LNCaP clone FGC (cell line): ENCODE measurements at regions not wholly inside any gene's neighbourhood (a gene's known extent, or its start where the extent isn't known, plus 50 kb on each side); places are given as distances from the start of the nearest gene placed in this dataset.
"Not testable (repeated sequence)": the region's sequence is repeated elsewhere in the genome, so short reads cannot be mapped to it uniquely, and the experiment has no call there.

Experiments
- DNase-seq: peaks from one replicate; pipeline ENCODE4 v3.0.0-alpha.2; 2011; ENCODE audit warnings: low read depth
- H3K4me3 ChIP-seq: 2 replicates; pipeline ENCODE4 v1.5.1; 2011; ENCODE audit warnings: mild to moderate bottlenecking, low read depth, low read length, control low read depth
- CTCF ChIP-seq: IDR thresholded peaks from 2 replicates; pipeline ENCODE4 v1.5.1; 2012; ENCODE audit warnings: mild to moderate bottlenecking; ENCODE audit not compliant: control insufficient read depth, insufficient read depth; ENCODE audit errors: extremely low read depth

DNA sequence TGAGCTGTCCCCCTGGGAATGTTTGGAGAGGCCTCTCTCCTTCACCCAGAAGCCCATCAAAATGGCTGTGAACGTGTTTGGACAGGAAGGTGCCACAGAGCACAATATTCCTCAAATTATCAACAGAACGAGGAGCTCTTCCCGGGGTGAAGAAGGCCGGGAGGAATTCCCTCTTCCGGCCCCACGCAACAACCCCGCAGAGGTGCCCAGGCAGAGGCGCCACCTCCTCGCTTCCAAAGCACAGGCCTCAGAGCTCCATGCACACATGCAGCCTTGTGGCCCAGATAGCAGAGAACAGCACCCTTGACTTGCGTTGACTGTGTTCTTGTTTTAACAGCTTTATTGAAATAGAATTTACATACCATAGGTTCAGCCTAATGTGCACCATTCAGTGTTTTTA is 152.5 kb upstream of the SALL3 start:
- DNase-seq, result no peak
- no peak overlapping the region for H3K4me3 ChIP-seq
- TF ChIP-seq CTCF, result no peak

DNA sequence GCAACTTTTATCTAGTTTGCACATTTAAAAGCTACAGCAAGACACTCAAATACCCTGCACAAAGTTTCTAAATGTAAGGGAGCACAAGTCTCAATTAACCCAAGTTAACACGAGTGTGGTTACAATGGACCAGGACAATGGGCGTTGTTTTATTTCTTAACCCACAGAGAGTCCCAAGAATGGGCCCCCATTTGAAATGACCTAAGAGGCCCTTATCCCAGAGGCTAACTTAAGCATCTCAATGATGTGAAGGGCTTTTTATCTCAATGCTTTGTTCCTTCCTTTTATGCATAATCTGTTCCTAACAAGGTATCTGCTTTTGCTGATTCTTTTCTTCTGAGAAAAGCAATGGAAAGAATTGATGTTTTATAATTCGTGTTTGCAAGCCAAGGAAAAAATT is 151.5 kb upstream of the SALL3 start:
- no peak for DNase-seq
- no peak for TF ChIP-seq CTCF
- H3K4me3 ChIP-seq, result no peak overlapping the region

DNA sequence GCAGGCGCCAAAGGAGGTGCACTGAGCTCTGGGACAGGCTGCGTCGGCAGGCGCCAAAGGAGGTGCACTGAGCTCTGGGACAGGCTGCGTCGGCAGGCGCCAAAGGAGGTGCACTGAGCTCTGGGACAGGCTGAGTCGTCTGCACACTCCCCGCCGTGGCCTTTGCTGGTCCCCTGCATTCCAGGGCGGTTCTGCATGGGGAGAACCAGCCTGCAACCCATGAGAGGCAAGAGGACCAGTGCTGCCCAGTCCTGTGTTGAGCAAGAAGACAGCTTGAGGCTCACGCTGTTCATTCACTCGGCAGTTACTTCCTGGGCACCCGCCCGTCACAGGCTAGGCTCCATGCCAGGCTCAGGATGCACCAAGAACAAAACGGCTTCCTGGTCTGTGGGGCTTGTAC is 150.6 kb upstream of the SALL3 start:
- peak; percentile 46 for DNase-seq
- not testable (repeated sequence) for H3K4me3 ChIP-seq

GRCh38 chr18:78830161-78830560 is 149.5 kb upstream of the SALL3 start:
- no peak overlapping the region for H3K4me3 ChIP-seq
- DNase-seq, result no peak
- no peak for TF ChIP-seq CTCF

- H3K4me3 ChIP-seq, result no peak overlapping the region
- TF ChIP-seq CTCF, result no peak
- DNase-seq, result no peak
Observed at GRCh38 chr18:78830826-78831225, 148.8 kb upstream of the SALL3 start.

- no peak for TF ChIP-seq CTCF
- H3K4me3 ChIP-seq, result no peak overlapping the region
- no peak for DNase-seq
Observed at GRCh38 chr18:78831603-78832002, 148.0 kb upstream of the SALL3 start.

DNA sequence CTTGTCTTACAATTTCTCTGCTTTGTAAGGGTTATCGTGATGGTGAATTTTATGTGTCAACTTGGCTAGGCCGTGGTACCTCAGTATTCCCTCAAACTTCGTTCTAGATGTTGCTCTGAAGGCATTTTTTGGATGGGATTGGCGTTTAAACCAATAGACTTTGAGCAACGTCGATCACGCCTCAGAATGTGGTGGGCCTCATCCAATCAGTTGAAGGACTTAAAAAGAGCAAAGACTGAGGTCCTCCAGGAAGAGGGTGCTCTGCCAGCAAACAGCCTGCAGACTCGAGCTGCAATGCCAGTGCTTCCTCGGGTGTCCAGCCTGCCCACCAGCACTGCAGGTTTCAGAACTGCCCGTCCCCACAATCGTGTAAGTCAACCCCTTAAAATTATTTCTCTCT is 145.8 kb upstream of the SALL3 start:
- H3K4me3 ChIP-seq, result no peak overlapping the region
- no peak for DNase-seq
- TF ChIP-seq CTCF, result no peak

- TF ChIP-seq CTCF, result no peak
Observed at GRCh38 chr18:78836838-78837237, 142.8 kb upstream of the SALL3 start.

More at GRCh38 chr18:78836838-78837237, 142.8 kb upstream of the SALL3 start:
- DNase-seq, result no peak
- no peak overlapping the region for H3K4me3 ChIP-seq
